ENCODE measurements at regions not wholly inside any gene's neighbourhood (a gene's known extent, or its start where the extent isn't known, plus 50 kb on each side); places are given as distances from the start of the nearest gene placed in this dataset.

DNA sequence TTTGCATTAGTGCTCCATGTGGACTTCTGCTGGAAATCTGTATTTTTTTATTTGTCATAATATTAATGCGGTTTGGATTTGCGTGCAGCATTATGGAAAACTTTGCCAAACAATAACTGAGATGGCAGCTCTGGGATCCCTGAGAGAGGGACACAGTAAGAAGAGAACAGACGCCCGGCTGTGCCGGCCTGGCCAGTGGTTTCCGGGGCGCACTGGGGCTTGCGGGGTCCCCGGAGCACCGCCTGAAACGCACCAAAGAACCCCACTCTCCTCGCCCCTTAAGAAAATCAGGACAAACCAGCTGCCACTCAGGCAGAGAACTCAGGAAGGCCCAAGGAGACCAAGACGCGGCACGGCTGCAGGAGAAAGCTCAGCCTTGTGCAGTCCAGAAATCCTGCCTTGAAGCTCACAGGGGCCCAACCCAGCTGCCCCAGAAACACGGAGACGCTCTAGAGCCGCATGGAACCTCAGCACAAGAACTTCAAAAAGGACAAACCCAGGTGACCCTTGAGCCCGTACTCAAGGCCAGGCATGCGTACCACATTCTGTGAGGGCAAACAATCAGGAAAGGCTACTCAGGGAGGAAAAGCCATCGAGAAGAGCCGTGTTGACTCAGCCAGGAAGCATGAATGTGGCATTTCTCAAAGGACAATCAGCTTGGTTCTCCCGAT, 226.5 kb upstream of the CDYL start:
- TF ChIP-seq TAF1 (IDR thresholded peaks at IDR 0.05; ENCODE audit: low read depth) (no peak), CEBPB (IDR thresholded peaks at IDR 0.05) (no peak), FOXM1 (IDR thresholded peaks at IDR 0.05; ENCODE audit: borderline replicate concordance, low read depth) (no peak), RAD21 (IDR thresholded peaks at IDR 0.05; ENCODE audit: low read depth) (no peak), NFIC (IDR thresholded peaks at IDR 0.05) (no peak), TCF12 (IDR thresholded peaks at IDR 0.05; ENCODE audit: low read depth) (no peak), CREB1 (IDR thresholded peaks at IDR 0.05; ENCODE audit: low read depth) (no peak), TEAD4 (IDR thresholded peaks at IDR 0.05) (no peak)
- TF ChIP-seq, protein P1, sequence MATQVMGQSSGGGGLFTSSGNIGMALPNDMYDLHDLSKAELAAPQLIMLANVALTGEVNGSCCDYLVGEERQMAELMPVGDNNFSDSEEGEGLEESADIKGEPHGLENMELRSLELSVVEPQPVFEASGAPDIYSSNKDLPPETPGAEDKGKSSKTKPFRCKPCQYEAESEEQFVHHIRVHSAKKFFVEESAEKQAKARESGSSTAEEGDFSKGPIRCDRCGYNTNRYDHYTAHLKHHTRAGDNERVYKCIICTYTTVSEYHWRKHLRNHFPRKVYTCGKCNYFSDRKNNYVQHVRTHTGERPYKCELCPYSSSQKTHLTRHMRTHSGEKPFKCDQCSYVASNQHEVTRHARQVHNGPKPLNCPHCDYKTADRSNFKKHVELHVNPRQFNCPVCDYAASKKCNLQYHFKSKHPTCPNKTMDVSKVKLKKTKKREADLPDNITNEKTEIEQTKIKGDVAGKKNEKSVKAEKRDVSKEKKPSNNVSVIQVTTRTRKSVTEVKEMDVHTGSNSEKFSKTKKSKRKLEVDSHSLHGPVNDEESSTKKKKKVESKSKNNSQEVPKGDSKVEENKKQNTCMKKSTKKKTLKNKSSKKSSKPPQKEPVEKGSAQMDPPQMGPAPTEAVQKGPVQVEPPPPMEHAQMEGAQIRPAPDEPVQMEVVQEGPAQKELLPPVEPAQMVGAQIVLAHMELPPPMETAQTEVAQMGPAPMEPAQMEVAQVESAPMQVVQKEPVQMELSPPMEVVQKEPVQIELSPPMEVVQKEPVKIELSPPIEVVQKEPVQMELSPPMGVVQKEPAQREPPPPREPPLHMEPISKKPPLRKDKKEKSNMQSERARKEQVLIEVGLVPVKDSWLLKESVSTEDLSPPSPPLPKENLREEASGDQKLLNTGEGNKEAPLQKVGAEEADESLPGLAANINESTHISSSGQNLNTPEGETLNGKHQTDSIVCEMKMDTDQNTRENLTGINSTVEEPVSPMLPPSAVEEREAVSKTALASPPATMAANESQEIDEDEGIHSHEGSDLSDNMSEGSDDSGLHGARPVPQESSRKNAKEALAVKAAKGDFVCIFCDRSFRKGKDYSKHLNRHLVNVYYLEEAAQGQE (IDR thresholded peaks at IDR 0.05; ENCODE audit: low read depth) = no peak
- TF ChIP-seq, protein P2, sequence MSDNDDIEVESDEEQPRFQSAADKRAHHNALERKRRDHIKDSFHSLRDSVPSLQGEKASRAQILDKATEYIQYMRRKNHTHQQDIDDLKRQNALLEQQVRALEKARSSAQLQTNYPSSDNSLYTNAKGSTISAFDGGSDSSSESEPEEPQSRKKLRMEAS (IDR thresholded peaks at IDR 0.05) = no peak
- TF ChIP-seq, protein P3, sequence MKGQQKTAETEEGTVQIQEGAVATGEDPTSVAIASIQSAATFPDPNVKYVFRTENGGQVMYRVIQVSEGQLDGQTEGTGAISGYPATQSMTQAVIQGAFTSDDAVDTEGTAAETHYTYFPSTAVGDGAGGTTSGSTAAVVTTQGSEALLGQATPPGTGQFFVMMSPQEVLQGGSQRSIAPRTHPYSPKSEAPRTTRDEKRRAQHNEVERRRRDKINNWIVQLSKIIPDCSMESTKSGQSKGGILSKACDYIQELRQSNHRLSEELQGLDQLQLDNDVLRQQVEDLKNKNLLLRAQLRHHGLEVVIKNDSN (IDR thresholded peaks at IDR 0.05) = no peak

DNA sequence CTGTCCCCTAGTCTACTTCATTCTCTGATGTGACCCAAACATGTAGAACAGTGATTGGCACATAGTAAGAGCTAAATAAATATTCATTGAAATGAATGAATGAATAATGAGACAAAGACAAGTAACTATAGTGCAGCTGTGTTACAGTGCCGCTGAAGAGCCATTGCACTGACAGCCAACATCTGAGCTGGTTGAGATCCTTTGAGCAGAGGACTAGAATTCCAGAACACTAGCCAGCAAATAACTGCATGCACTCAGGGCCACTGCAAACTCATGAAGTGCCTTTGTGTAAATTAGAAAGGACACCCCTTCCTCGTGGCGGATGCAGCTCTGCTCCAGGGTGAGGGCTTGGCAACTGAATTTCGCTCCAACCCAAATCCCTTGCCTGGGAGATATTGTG, 230.3 kb upstream of the CDYL start:
- TF ChIP-seq TCF12 (IDR thresholded peaks at IDR 0.05; ENCODE audit: low read depth) = no peak
- TF ChIP-seq NFIC (IDR thresholded peaks at IDR 0.05) = no peak
- TF ChIP-seq, protein P3 (IDR thresholded peaks at IDR 0.05) = no peak
- no peak for TF ChIP-seq TAF1 (IDR thresholded peaks at IDR 0.05; ENCODE audit: low read depth)
- TF ChIP-seq CREB1 (IDR thresholded peaks at IDR 0.05; ENCODE audit: low read depth) = no peak
- no peak for TF ChIP-seq EGR1 (IDR thresholded peaks at IDR 0.05)
- no peak for TF ChIP-seq CEBPB (IDR thresholded peaks at IDR 0.05)
- TF ChIP-seq, protein P2 (IDR thresholded peaks at IDR 0.05) = no peak
- TF ChIP-seq, protein P1 (IDR thresholded peaks at IDR 0.05; ENCODE audit: low read depth) = no peak
- TF ChIP-seq ZBTB7A (IDR thresholded peaks at IDR 0.05; ENCODE audit: low read depth) = no peak
- TF ChIP-seq FOXM1 (IDR thresholded peaks at IDR 0.05; ENCODE audit: borderline replicate concordance, low read depth) = no peak
- TF ChIP-seq YY1 (IDR thresholded peaks at IDR 0.05; ENCODE audit: low read depth) = no peak
- TF ChIP-seq RAD21 (IDR thresholded peaks at IDR 0.05; ENCODE audit: low read depth) = no peak
- TF ChIP-seq EP300 (IDR thresholded peaks at IDR 0.05; ENCODE audit: borderline replicate concordance) = no peak
- no peak for TF ChIP-seq TEAD4 (IDR thresholded peaks at IDR 0.05)

DNA sequence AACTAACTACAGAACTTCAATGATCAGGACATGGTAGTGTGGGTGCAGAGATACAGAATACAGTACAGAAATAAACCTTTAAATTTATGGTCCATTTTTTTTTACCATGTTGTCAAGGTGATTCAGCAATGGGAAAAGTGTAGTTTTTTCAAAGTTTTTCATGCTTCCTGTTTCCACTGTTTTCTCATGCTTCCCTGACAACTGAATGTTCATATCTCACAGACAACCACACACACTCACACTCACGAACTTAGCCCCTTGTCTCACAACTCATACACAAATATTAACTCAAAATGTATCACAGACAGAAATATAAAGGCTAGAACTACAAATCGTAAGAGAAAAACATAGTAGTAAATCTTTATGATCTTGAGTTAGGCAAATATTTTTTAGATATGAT, 232.6 kb upstream of the CDYL start:
- TF ChIP-seq TCF12 (IDR thresholded peaks at IDR 0.05; ENCODE audit: low read depth) (no peak), NFIC (IDR thresholded peaks at IDR 0.05) (no peak), CREB1 (IDR thresholded peaks at IDR 0.05; ENCODE audit: low read depth) (no peak), ZBTB7A (IDR thresholded peaks at IDR 0.05; ENCODE audit: low read depth) (no peak), FOXM1 (IDR thresholded peaks at IDR 0.05; ENCODE audit: borderline replicate concordance, low read depth) (no peak), EP300 (IDR thresholded peaks at IDR 0.05; ENCODE audit: borderline replicate concordance) (no peak), TAF1 (IDR thresholded peaks at IDR 0.05; ENCODE audit: low read depth) (no peak), RAD21 (IDR thresholded peaks at IDR 0.05; ENCODE audit: low read depth) (no peak), CEBPB (IDR thresholded peaks at IDR 0.05) (no peak), TEAD4 (IDR thresholded peaks at IDR 0.05) (no peak), EGR1 (IDR thresholded peaks at IDR 0.05) (no peak), YY1 (IDR thresholded peaks at IDR 0.05; ENCODE audit: low read depth) (no peak)
- TF ChIP-seq, protein P2 (IDR thresholded peaks at IDR 0.05) = no peak
- TF ChIP-seq, protein P3 (IDR thresholded peaks at IDR 0.05) = no peak
- TF ChIP-seq, protein P1 (IDR thresholded peaks at IDR 0.05; ENCODE audit: low read depth) = no peak
